NCI-H226 (cell line): ENCODE measurements at regions not wholly inside any gene's neighbourhood (a gene's known extent, or its start where the extent isn't known, plus 50 kb on each side); places are given as distances from the start of the nearest gene placed in this dataset.

Source experiments
- DNase-seq: peaks from one replicate; pipeline ENCODE4 v3.0.0-alpha.2; 2015

DNA sequence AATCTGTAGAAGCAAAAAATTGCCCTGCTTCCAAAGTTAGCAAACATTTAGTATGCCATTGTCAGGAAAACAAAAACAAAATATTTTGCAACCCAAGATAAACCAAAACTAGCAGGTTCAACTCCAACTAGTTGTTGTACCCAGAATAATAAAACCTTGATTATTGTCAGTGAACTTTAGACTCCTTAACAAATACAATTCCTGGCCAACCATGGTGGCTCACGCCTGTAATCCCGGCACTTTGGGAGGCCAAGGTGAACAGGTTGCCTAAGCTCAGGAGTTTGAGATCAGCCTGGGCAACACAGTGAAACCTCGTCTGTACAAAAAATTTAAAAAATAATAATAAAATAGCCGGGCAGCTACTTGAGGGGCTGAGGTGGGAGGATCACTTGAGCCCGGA, 53.6 kb upstream of the EPCAM start:
- no peak for DNase-seq

- no peak for DNase-seq
These were observed 55.4 kb upstream of the EPCAM start for GRCh38 chr2:47313728-47314127.

GRCh38 chr2:47313141-47313691, 55.9 kb upstream of the EPCAM start:
- DNase-seq = peak; percentile 90

- no peak for DNase-seq
These were observed 56.6 kb upstream of the EPCAM start for GRCh38 chr2:47312491-47312850.

DNA sequence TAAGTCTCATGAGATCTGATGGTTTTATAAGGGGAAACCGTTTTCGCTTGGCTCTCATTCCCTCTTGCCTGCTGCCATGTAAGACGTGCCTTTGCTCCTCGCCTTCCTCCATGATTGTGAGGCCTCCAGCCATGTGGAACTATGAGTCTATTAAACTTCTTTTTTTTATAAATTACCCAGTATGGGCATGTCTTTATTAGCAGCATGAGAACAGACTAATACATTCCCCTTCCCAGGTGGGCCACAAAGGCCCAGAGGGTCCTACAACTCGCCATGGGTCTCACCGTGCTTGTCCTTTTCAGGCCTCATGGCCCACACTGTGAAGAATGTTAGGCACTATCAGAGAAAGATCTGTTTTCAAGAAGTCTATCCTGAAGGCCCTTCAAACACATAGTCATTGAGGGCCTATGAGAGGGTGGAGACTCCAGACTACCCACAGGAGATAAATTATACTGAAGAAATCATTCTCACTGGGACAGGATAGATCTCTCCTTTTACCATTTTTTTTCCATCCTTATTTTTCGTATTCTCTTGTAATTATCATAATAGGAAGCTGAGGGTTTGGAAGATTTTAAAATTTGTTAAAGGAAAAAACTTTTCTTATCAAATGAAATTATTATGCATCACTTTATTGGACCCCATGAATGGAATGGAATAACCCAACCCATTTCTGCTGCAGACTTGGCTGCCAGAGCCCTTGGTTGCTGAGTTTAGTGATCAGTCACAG, 57.2 kb upstream of the EPCAM start:
- DNase-seq = no peak

DNA sequence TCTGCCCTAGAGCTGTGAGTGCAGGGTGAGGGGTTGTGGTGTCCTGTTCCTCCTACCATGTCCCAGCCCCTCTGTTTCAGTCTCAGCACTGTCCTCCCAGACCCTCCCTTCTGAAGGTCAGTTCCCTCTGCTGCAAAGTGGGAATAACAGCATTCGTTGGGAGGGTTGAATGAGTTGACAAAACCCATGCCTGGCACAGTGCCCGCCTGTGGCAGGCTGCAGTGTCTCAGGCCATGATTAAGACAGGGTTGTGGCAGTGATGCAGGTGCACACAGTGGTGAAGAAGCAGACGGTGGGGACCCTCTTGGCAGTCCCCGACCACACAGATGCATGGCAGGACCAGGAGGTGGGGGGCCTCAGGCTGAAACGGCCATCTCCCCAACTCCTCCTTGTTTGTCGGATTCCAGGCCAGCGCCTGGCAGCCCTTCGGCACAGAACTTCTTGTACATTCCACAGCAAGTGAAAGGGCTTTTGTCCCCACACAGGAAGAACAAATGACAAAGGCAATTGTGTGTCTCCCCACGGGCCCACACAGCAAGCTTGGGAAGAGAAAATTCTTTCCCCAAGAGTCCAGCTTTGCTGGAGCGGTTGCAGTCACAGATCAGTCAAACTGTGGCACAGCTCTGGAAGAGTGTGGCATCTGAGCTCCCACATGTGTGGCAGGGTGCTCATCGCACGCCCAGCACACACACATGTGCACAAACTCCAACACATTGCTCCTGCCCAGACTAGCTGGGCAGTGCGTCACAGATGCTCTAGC, 58.1 kb upstream of the EPCAM start:
- no peak for DNase-seq

DNA sequence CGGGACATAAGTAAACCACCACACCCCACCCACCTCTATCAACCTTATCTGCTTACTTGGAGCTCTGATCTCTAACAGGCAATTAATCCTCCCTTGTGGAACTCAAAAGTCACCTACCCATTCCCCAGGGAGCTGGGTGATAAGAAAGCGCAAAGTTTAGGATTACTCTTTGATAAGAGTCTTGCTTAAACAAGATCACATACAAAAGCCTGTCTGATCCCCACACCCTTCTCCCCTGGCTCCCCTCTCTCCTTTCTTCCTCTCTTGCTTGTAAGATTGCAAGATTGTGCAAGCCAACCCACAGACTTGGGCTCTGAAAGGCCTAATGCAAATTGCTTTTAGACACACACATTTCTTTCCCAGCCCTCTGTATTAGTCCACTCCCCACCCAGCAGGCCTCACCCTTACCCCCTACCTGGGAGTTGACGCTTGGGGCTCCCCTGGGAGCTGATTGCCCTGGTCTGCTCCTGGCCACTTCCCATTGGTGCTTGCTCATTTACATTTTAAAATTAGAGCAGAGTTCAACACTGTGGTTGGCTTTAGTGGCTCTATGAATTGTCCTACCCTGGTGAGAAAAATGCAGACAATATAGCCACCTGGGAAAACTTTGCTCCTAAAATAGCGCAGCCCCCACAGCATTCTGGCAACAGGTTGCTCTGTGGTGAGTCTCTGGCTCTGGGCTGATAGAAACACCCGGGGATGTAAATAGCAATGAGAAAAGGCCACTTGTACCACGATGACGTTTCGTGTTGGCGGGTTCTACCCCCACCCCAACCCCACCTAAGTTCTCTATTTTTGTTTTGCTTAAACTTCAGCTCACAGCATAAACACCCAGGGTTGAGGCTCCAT, 58.9 kb upstream of the EPCAM start:
- DNase-seq = peak; percentile 69

GRCh38 chr2:47309472-47309951, 59.6 kb upstream of the EPCAM start:
- DNase-seq = no peak

- DNase-seq = no peak
These were observed 62.0 kb upstream of the EPCAM start for GRCh38 chr2:47307066-47307465.

- no peak for DNase-seq
These were observed 64.5 kb upstream of the EPCAM start for GRCh38 chr2:47304654-47305053.

- DNase-seq = peak; percentile 52
These were observed 65.6 kb upstream of the EPCAM start for GRCh38 chr2:47303341-47304148.

DNA sequence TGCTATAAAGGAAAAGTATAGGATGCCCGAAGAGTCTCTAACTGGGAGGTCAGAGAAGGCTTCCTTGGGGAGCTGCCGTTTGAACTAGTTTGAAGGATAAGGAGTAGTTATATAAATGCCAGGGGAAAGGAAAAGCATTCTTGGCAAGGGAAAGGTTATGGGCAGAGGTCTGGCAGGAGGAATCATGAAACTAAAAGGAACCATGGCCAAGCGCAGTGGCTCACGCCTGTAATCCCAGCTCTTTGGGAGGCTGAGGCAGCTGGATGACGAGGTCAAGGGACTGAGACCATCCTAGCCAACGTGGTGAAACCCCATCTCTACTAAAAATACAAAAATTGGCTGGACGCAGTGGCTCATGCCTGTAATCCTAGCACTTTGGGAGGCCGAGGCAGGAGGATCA, 66.8 kb upstream of the EPCAM start:
- no peak for DNase-seq

DNA sequence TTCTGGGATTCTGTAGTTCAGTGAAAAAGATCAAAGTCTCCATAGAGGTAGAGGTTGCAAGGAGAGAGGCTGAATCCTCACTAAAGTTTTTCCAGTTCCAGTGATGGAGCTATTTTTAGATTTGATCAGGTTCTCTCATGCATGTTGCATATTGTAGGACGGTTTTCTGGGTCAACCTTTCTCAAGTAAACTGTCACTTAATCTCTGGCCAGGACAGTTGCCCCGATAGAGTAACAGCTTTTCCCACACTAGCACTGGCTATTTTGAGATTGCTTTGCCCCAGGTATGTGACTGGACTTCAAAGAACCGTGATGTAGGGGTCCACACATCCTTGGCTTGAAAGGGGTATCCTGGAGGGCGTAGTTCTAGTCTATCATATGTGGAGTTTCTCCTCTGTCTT, 67.4 kb upstream of the EPCAM start:
- no peak for DNase-seq

DNA sequence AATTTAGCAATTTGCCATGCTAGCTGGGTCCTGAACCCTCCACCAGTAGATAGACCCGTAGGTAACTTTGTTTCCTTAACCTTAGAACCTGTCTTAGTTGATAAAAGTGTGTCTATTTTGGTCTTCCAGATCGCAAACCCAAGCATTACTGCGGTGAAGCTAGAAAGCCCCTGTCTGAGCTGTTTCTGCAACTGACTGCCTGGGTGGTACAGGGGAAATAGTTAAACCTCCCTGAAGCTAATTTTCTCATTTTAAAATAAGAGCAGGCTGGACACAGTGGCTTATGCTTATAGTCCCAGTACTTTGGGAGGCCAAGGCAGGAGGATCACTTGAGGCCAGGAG, 67.9 kb upstream of the EPCAM start:
- DNase-seq = no peak

- DNase-seq = no peak
These were observed 68.4 kb upstream of the EPCAM start for GRCh38 chr2:47300609-47301276.

DNA sequence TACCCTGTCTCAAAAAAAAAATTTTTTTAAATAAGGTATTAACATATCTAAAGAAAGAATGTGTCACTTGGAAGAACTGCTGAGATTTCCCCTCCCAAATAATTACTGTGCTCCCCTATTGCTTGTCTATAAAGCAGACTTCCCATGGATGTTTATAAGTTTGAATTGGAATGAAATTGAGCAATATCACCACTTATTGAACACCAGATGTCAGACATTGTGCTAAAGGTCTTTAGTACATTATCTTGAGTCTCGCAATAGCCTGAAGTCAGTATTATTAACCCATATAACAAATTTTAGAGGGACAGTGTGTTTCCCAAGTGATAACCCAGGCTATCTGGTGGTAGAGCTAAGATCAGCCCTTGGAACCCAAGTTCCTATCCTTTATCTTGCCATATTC, 69.0 kb upstream of the EPCAM start:
- no peak for DNase-seq

DNA sequence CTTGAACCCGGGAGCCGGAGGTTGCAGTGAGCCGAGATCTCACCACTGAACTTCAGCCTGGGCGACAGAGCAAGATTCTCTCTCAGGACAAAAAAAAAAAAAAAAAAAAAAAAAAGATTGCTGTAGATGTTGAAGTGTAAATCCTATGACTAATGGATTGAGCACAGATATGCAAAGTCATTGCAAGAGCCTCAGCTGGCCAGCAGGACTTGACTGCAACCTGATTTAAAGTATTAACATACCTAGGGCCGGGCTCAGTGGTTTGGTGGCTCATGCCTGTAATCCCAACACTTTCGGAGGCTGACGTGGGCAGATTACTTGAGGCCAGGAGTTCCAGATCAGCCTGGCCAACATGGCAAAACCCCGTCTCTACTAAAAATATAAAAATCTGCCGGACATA, 69.6 kb upstream of the EPCAM start:
- DNase-seq = peak; percentile 58

DNA sequence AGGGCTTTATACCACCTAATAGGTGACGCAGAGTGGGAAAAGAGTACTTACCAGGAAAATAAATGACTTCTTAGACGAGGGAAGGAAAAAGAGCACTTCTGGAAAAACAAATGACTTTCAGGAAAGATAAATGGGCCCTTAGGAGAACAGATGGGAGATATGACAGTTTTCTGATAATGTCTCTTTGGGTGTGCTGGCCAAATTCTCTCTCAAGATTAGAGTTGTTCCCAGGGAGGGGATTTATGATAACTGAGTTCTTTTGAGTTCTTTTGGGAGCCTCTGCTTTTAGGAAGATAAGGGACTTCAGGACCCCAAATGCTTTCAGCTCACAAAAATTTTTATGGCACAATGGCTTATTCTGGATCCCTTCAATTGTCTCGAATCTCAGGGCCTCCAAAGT, 70.3 kb upstream of the EPCAM start:
- no peak for DNase-seq

GRCh38 chr2:47297767-47298425, 71.2 kb upstream of the EPCAM start:
- no peak for DNase-seq

GRCh38 chr2:47295981-47296635, 73.0 kb upstream of the EPCAM start:
- DNase-seq = no peak
